ENCODE measurements at regions not wholly inside any gene's neighbourhood (a gene's known extent, or its start where the extent isn't known, plus 50 kb on each side); places are given as distances from the start of the nearest gene placed in this dataset.

DNA sequence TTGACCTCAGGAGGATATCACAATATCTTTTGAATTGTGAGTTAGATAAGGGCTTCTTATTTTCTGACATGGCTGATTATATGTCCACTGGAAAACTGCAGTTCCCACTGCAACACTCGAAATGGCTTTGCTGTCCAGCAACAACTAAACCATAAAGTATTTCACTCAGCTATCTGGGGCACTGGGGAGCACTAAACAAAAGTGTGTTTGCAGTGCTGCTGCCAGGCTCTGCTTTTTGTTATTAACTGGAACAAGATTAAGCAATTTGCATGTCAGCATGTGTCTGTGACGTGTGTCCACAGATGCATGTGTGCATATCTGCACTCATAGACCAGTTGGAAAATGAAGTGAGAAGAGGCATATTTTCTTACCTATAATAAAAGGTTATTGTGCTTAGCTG lies 107.8 kb upstream of the CCN2 start:
- TF ChIP-seq POLR2A (IDR thresholded peaks at IDR 0.05): no peak
- TF ChIP-seq POLR2AphosphoS5 (IDR thresholded peaks at IDR 0.05): no peak
- TF ChIP-seq EP300 (IDR thresholded peaks at IDR 0.05): no peak
- TF ChIP-seq, protein P1, sequence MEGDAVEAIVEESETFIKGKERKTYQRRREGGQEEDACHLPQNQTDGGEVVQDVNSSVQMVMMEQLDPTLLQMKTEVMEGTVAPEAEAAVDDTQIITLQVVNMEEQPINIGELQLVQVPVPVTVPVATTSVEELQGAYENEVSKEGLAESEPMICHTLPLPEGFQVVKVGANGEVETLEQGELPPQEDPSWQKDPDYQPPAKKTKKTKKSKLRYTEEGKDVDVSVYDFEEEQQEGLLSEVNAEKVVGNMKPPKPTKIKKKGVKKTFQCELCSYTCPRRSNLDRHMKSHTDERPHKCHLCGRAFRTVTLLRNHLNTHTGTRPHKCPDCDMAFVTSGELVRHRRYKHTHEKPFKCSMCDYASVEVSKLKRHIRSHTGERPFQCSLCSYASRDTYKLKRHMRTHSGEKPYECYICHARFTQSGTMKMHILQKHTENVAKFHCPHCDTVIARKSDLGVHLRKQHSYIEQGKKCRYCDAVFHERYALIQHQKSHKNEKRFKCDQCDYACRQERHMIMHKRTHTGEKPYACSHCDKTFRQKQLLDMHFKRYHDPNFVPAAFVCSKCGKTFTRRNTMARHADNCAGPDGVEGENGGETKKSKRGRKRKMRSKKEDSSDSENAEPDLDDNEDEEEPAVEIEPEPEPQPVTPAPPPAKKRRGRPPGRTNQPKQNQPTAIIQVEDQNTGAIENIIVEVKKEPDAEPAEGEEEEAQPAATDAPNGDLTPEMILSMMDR (IDR thresholded peaks at IDR 0.05): no peak
- Histone ChIP-seq H3K4me3 (no peak overlapping the region), H3K27ac (no peak overlapping the region), H3K4me1 (peaks cover 0 to 10% (median 7%) of the 10 kb centered on the region in 3 donors), H3K27me3 (no peaks in the 10 kb centered on the region), H3K9me3 (no peaks in the 10 kb centered on the region), H3K36me3 (no peaks in the 10 kb centered on the region)
- ATAC-seq: no peak
- 45 to 70% methylated on average over 2 of the region's 2 CpGs for WGBS, 2 donors (ENCODE audit: low coverage in 1 of 2)

DNA sequence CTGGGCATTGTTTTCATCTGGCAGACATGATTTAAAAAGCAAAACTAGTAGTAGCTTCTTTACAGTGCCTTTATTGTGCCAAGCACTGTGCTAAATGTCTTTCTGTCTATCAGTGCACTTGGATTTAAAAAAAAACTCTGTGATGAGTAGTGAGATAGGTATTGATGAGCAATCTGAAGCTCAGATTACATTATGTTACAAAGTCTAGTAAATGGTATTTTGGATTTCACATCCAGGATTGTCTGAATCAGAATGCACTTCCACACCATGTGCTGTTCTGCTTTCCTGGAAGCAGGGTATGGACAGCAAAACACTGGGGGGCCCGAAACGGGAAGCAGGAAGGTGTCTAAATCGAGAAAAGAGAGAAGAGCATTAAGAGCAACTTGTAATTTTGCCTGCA lies 103.4 kb upstream of the CCN2 start:
- no peak overlapping the region for H3K27ac ChIP-seq
- no peaks in the 10 kb centered on the region for H3K4me1 ChIP-seq
- H3K36me3 ChIP-seq: no peaks in the 10 kb centered on the region
- H3K4me3 ChIP-seq: no peak overlapping the region
- 80 to 89% methylated on average over 1 to 3 of the region's 3 CpGs for WGBS, 2 donors (ENCODE audit: low coverage in 1 of 2)
- no peaks in the 10 kb centered on the region for H3K9me3 ChIP-seq
- no peaks in the 10 kb centered on the region for H3K27me3 ChIP-seq
- no peak for ATAC-seq
- TF ChIP-seq POLR2AphosphoS5 (IDR thresholded peaks at IDR 0.05) (no peak), EP300 (IDR thresholded peaks at IDR 0.05) (no peak), POLR2A (IDR thresholded peaks at IDR 0.05) (no peak)
- TF ChIP-seq, protein P1 (IDR thresholded peaks at IDR 0.05): no peak

DNA sequence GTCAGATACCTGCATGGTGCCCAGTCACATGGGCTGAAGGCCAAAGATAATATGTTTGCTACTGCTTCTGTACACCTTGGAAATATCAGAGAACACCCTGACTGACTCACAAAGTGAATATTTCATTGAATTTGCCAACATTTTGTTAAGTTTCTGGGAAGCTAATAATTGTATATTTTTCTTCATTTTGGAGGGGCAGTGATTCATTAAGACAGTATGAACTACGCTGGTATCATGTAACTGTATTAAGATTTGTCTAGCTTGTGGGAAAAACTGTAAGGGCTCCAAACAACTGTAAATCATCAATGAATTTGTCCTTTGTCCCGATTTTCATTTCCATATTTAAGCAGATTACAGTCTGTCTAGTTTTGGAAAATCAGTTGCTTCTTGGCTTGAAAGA lies 102.3 kb upstream of the CCN2 start:
- H3K9me3 ChIP-seq: no peaks in the 10 kb centered on the region
- no peaks in the 10 kb centered on the region for H3K27me3 ChIP-seq
- no peak for ATAC-seq
- no peak overlapping the region for H3K4me3 ChIP-seq
- no peaks in the 10 kb centered on the region for H3K4me1 ChIP-seq
- TF ChIP-seq POLR2AphosphoS5 (IDR thresholded peaks at IDR 0.05) (no peak), POLR2A (IDR thresholded peaks at IDR 0.05) (no peak), EP300 (IDR thresholded peaks at IDR 0.05) (no peak)
- TF ChIP-seq, protein P1 (IDR thresholded peaks at IDR 0.05): no peak
- no peak overlapping the region for H3K27ac ChIP-seq
- 57 to 71% methylated on average over 2 of the region's 2 CpGs for WGBS, 2 donors (ENCODE audit: low coverage in 1 of 2)
- H3K36me3 ChIP-seq: no peaks in the 10 kb centered on the region

DNA sequence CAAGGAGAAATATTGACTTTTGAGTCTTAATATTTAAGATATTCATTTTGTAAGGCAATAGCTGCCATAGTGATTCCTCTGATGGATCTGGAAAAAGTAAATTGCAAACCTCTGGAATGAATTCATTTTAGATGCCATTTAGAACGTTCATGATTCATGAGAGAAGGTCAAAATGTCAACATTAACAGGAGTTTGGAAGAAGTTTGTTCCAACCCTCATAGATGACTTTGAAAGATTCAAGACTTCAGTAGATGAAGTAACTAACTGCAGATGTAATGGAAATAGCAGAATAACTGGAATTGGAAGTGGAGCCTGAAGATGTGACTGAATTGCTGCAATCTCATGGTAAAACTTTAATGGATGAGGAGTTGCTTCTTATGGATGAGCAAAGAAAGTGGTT lies 100.9 kb upstream of the CCN2 start:
- TF ChIP-seq POLR2A (IDR thresholded peaks at IDR 0.05): no peak
- TF ChIP-seq POLR2AphosphoS5 (IDR thresholded peaks at IDR 0.05): no peak
- TF ChIP-seq EP300 (IDR thresholded peaks at IDR 0.05): no peak
- TF ChIP-seq, protein P1 (IDR thresholded peaks at IDR 0.05): no peak
- H3K4me1 ChIP-seq: no peaks in the 10 kb centered on the region
- H3K36me3 ChIP-seq: no peaks in the 10 kb centered on the region
- no peak for ATAC-seq
- H3K27me3 ChIP-seq: no peaks in the 10 kb centered on the region
- no peaks in the 10 kb centered on the region for H3K9me3 ChIP-seq
- 20 to 39% methylated on average over 1 of the region's 1 CpG for whole genome bisulfite sequencing, 2 donors (ENCODE audit: low coverage in 1 of 2)
- H3K4me3 ChIP-seq: no peak overlapping the region
- H3K27ac ChIP-seq: no peak overlapping the region

DNA sequence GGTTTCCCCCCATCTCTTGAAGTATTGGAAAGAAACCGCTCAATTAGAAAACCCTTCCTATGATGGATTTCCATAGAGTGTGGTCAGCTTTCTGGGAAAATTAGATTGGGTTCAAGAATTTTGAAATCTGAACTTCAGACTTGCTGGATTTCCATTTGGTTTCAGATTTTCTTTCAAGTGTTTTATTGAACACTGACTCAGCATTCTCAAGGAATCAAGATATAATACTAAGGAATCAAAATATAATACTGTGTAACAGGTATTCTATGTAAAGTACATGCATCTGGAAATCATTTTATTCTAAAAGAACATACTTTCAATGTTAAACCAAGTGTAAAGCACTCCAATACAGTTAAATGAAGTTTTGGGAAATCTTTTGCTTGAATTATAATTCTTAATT lies 94.7 kb upstream of the CCN2 start:
- Histone ChIP-seq H3K36me3 (no peaks in the 10 kb centered on the region), H3K4me3 (no peak overlapping the region), H3K4me1 (no peaks in the 10 kb centered on the region), H3K9me3 (no peaks in the 10 kb centered on the region), H3K27ac (no peak overlapping the region), H3K27me3 (no peaks in the 10 kb centered on the region)
- no peak for ATAC-seq
- TF ChIP-seq POLR2A (IDR thresholded peaks at IDR 0.05): no peak
- TF ChIP-seq EP300 (IDR thresholded peaks at IDR 0.05): no peak
- TF ChIP-seq, protein P1 (IDR thresholded peaks at IDR 0.05): no peak
- no peak for TF ChIP-seq POLR2AphosphoS5 (IDR thresholded peaks at IDR 0.05)
- 92 to 100% methylated on average over 1 of the region's 1 CpG for WGBS, 2 donors (ENCODE audit: low coverage in 1 of 2)

Data from gastroesophageal sphincter (tissue), 4 donors.